ENCODE measurements at regions not wholly inside any gene's neighbourhood (a gene's known extent, or its start where the extent isn't known, plus 50 kb on each side); places are given as distances from the start of the nearest gene placed in this dataset.

DNA sequence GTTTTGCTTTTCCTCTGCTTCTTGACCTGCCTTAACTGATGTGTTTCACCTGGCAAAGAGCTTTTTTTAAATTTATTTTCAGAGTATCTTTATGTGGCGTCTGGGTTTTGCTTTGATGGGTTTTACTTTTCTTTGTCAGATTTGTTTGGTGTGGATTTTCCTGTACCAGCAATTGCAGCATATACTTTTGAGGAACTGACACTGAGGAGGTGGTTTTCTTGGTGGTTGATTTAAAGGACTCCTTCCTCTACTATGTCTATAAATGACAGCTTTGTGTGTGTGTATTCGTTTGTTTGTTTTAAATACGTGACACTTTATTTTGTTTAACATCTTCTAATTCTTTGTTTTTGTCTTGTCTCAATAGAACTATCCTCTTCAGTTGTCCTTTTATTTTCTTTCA lies 1071.9 kb upstream of the ARRDC3 start:
- Mint-ChIP-seq H3K36me3 (no peaks in the 10 kb centered on the region), H3K9me3 (no peaks in the 10 kb centered on the region), H3K27ac (no peak overlapping the region), H3K4me3 (no peak overlapping the region), H3K27me3 (no peaks in the 10 kb centered on the region), H3K4me1 (no peaks in the 10 kb centered on the region)
- DNase-seq: no peak

DNA sequence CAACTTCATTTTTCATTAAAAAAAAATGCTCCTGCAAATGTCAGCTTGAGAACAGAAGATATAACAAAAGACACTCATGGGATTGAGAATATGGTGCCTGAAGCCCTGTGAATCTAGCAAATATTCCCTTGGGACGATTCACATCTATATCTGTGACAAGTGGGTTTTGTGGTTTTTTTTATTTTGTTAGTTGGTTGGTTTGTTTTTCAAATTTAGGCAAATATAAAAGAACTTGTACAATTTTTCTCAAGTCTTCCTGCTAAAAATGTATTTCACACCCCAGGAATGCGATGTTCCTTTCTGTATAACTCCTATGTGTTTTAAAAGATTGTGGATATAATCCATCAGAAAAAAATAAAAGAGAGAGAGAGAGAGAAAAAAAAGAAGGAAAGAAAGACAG lies 1061.8 kb upstream of the ARRDC3 start:
- Mint-ChIP-seq H3K4me3 (no peak overlapping the region), H3K4me1 (no peaks in the 10 kb centered on the region), H3K27ac (no peak overlapping the region), H3K9me3 (no peaks in the 10 kb centered on the region), H3K36me3 (no peaks in the 10 kb centered on the region), H3K27me3 (no peaks in the 10 kb centered on the region)
- no peak for DNase-seq

DNA sequence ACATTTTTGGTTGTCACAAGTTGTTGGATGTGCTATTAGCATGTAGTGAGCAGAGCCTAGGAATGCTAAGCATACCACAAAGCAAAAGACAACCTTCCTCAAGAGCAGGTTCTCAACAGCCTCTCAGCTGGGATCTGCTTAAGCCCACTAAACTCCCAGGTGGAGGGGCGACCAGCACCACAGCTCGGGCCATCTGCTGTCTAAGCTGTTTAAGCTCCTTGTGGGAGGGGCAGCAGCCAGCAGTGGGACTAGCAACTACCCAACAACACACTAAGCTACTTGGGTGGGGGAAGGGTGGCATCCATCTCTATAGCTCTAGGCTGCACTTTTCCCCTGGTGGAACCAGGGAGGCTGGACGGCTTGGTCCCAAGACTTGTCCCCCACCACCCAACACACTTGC lies 1052.7 kb upstream of the ARRDC3 start:
- H3K27ac Mint-ChIP-seq: no peak overlapping the region
- H3K36me3 Mint-ChIP-seq: no peaks in the 10 kb centered on the region
- H3K4me1 Mint-ChIP-seq: no peaks in the 10 kb centered on the region
- H3K4me3 Mint-ChIP-seq: no peak overlapping the region
- no peaks in the 10 kb centered on the region for H3K27me3 Mint-ChIP-seq
- H3K9me3 Mint-ChIP-seq: peaks cover 8% of the 10 kb centered on the region
- DNase-seq: no peak

DNA sequence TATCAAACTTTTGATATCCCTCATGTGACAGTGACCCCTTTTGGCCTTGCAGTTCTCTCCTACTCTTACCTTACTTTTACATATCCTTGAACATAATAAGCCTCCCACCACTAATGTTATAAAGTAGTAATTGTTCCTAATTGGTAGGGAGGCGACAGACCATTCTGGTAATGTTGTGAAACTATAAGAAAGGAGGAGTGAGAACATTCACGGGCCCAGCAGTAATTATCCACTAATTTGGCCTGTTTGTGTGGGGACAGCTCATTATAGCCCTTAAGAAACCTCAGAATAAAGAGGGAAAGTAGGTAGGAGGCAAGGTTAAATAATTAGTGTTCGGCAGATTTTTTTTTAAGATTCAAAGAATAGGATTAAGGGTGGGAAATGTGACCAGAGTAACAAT lies 1046.5 kb upstream of the ARRDC3 start:
- Mint-ChIP-seq H3K4me1 (no peaks in the 10 kb centered on the region), H3K36me3 (no peaks in the 10 kb centered on the region), H3K27me3 (no peaks in the 10 kb centered on the region), H3K4me3 (no peak overlapping the region), H3K9me3 (no peaks in the 10 kb centered on the region), H3K27ac (no peak overlapping the region)
- DNase-seq: no peak

DNA sequence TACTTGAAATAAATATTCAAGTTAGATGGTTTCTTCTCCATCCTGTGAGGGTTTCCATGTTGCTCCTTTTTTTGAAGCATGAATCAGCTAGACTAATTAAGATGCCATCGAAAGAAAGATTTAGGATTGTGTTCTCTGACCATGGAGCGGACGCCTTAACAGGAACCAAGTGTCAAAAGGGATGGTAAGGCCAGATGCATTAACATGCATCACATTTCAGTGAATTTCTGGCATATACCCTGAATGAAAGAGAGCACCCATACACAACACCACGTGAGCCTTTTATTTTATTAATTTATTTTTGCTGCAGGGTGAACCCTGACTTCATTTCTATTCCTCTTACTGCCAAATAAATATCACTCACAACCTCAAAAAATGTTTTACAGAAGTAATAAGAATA lies 1045.3 kb upstream of the ARRDC3 start:
- no peak for DNase-seq
- H3K4me3 Mint-ChIP-seq: no peak overlapping the region
- H3K9me3 Mint-ChIP-seq: peaks cover under 1% of the 10 kb centered on the region
- H3K27me3 Mint-ChIP-seq: no peaks in the 10 kb centered on the region
- H3K27ac Mint-ChIP-seq: no peak overlapping the region
- no peaks in the 10 kb centered on the region for H3K36me3 Mint-ChIP-seq
- no peaks in the 10 kb centered on the region for H3K4me1 Mint-ChIP-seq

DNA sequence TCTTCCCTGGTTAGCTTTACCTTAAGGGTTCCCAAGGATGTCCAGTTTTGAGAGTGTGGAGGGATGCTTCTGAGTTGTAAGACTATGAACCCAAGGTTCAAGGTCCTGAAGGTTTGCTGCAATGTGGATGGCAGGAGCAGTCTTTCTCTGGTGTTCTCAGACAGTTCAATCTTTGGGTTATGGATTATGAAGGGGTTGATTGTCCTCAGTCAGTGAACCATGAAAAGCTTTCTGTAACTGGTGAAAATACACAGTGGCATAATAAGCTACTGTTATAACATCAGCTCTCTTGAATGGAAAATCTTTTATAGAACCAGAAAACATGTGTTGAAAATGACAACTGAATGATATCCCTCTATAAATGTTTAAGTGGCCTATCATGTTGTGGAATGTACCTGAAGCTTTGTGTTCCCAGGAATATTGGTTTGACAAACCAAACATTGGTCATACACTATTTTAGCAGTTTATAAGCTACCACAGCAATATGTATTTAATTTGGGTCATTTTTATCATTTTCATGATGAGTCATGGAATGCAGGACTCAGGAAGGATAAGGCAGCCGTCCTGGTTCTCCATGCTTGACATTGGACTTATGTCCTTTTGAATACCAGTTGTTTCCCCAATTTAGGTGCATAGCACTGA lies 1041.8 kb upstream of the ARRDC3 start:
- Mint-ChIP-seq H3K4me3 (no peak overlapping the region), H3K36me3 (no peaks in the 10 kb centered on the region), H3K9me3 (peaks cover 6% of the 10 kb centered on the region), H3K27me3 (no peaks in the 10 kb centered on the region), H3K4me1 (no peaks in the 10 kb centered on the region), H3K27ac (no peak overlapping the region)
- no peak for DNase-seq

DNA sequence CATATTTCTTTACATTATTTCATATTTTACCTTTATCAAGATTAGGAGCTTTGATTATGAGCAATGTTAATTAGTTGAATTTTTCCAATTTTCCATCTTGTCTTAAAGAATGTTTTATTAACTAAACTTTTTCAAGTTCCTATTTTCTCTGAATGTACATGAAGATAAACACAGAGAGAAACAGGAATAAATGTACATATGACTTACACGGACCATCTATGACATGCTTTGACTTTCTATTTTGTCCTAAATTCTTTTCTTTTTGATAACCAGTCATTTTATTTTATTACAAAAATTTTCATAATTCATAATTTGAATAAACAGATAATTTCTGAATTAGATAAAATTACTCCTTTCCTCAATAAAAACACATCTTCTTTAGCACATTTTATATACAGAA lies 1038.8 kb upstream of the ARRDC3 start:
- Mint-ChIP-seq H3K27me3 (no peaks in the 10 kb centered on the region), H3K4me1 (no peaks in the 10 kb centered on the region), H3K9me3 (peaks cover 8% of the 10 kb centered on the region), H3K4me3 (no peak overlapping the region), H3K27ac (no peak overlapping the region), H3K36me3 (no peaks in the 10 kb centered on the region)
- DNase-seq: no peak

DNA sequence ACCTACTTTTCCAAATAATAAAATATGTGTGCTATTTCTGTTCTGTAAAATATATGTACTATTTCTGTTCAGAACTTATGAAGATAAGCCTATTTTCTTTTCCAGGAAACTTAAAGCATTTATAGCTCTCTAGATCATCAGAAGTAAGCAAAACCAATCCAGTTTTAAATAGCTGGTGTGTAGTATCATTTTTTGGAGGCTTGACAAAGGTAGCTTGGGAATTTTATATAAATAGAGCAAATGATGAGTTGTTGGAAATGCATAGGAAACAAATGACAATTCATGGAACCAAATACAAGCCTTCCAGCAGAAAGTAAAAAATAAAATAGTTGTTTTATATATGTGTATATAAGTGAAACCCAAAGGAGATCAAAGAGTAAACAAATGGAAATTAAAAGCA lies 1038.1 kb upstream of the ARRDC3 start:
- no peak for DNase-seq
- Mint-ChIP-seq H3K4me1 (no peaks in the 10 kb centered on the region), H3K9me3 (peaks cover 8% of the 10 kb centered on the region), H3K27me3 (no peaks in the 10 kb centered on the region), H3K4me3 (no peak overlapping the region), H3K36me3 (no peaks in the 10 kb centered on the region), H3K27ac (no peak overlapping the region)

DNA sequence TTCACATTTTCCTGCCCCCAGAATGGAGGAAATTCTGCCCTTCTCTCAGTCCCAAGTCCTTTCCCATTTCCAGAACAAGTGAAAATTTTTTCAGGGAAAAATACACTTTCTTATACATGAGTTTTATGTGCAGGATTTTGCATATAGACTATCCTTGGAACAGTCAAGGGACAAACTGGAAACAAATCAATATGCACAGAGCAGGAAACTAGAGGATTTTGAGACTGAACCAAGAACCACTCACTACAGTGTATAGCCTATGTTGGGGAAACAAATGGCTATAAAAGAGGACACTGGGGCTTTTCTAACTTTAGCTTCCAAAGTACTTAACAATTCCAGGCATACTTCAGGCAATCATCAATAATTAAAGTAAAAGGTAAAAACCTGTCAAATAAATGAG lies 1036.1 kb upstream of the ARRDC3 start:
- Mint-ChIP-seq H3K27me3 (no peaks in the 10 kb centered on the region), H3K4me3 (no peak overlapping the region), H3K36me3 (no peaks in the 10 kb centered on the region), H3K27ac (no peak overlapping the region), H3K4me1 (no peaks in the 10 kb centered on the region), H3K9me3 (peaks cover 8% of the 10 kb centered on the region)
- DNase-seq: no peak

DNA sequence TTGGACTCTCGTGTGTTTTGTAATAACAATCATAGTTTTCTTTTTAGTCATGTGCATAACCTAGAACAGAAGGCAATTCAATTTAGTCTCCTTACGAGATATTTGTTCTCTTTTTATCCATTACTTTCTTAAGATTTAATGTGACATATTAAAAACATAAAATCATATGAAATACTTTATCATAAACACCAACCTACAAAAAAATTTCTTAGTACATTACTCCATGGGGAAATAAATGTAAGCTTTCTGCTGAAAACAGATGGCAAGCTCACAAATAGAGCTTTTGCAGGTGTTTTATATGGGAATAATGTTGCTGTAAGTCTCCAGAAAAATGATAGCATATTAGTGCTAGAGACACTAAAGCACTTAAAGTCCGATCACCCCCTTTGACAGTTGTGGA lies 1035.2 kb upstream of the ARRDC3 start:
- H3K9me3 Mint-ChIP-seq: peaks cover 7% of the 10 kb centered on the region
- no peak for DNase-seq
- no peaks in the 10 kb centered on the region for H3K4me1 Mint-ChIP-seq
- no peak overlapping the region for H3K27ac Mint-ChIP-seq
- H3K4me3 Mint-ChIP-seq: no peak overlapping the region
- H3K36me3 Mint-ChIP-seq: no peaks in the 10 kb centered on the region
- no peaks in the 10 kb centered on the region for H3K27me3 Mint-ChIP-seq

DNA sequence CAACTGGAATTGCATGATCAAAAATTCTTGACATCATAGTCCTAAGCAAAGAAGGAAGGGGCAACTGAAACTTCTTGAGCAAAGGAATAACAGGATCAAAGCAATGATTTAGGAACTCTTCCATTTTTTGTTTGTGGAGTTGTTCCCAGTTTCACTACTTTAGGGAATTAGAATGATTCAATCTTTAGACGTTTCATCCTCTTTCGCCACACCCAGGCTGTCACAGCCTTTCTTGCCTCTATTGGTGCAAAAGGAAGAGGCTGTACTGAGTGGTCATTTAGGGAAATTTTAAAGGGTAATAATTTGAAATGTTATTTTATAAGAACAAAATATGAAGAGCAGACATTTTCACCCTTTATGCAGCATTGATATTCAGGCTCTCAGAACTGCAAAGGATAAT lies 1026.0 kb upstream of the ARRDC3 start:
- Mint-ChIP-seq H3K4me1 (no peaks in the 10 kb centered on the region), H3K27ac (no peak overlapping the region), H3K9me3 (no peaks in the 10 kb centered on the region), H3K4me3 (no peak overlapping the region), H3K36me3 (no peaks in the 10 kb centered on the region), H3K27me3 (no peaks in the 10 kb centered on the region)
- DNase-seq: no peak

DNA sequence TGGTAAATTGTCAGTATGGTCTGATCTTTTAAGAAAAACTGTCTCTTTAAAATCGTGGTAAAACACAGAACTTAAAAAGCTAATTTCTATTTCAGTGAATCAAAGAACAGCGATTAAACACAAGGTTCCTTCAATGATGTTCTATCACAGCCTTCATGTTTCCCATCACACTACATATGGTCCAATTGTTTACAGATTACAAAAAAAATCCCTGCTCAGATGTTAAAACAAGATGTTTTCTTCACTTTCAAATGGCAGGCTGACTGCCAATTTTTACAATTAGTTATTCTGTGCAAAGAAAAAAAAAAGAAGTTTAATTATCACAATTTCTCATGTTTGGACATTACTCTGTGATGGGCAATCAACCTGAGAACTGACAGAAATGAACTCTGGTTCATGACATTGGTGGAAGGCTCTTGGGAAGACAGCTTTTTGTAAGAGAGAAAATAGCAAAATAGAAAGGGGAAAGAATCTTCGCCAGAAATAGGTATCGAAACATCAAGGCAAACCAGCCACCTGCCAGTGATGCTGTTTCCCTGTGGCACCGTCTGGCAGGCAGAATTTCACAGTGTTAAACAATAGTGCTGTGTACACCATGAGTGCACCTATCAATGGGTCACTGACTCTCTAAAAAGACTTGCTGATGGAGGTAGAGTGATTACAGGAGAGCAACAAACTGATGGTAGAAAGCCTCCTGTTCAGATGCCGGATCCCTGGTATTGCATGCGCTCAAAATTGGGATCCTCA lies 1020.0 kb upstream of the ARRDC3 start:
- H3K4me3 Mint-ChIP-seq: no peak overlapping the region
- H3K27me3 Mint-ChIP-seq: no peaks in the 10 kb centered on the region
- H3K9me3 Mint-ChIP-seq: no peaks in the 10 kb centered on the region
- DNase-seq: no peak
- H3K27ac Mint-ChIP-seq: no peak overlapping the region
- H3K36me3 Mint-ChIP-seq: no peaks in the 10 kb centered on the region
- no peaks in the 10 kb centered on the region for H3K4me1 Mint-ChIP-seq

DNA sequence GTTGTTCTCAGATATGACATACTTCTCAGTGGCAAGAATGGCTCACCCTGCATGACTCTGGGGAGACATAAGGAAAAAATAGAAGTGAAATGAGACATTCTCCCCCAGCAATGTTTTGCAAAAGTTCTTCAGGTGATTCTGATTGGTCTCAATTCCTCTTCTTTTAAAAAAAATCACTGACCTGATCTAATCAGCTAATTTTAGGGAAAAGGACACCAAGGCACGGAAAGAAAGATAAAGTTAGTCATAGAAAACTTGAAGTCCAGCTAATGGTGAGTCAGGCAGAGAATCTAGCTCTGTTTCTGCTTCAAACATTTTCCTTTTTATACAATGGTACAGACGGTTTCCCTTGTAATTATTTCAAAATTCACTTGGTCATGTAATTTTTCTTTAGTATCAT lies 1018.9 kb upstream of the ARRDC3 start:
- H3K36me3 Mint-ChIP-seq: no peaks in the 10 kb centered on the region
- H3K27me3 Mint-ChIP-seq: no peaks in the 10 kb centered on the region
- H3K4me1 Mint-ChIP-seq: no peaks in the 10 kb centered on the region
- no peak overlapping the region for H3K4me3 Mint-ChIP-seq
- no peak for DNase-seq
- no peak overlapping the region for H3K27ac Mint-ChIP-seq
- H3K9me3 Mint-ChIP-seq: no peaks in the 10 kb centered on the region

DNA sequence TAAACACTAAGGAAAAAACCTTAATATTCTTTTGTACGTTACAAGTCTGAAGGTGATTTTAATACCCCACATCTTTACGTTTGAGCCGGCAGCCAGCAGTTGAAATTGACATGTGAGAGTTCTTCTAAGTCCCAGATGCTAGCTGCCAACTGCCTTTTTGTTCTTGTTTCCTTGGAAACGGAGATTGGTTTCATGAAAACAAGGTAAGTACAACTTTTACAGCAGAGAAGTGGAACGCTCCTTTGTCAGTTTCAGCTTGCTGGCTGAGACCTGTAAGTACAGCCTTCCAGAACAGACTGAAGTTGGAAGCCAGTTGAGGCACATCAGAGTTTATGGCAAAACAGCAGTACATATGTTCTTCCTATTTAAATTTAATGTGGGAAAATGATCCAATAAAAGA lies 1018.4 kb upstream of the ARRDC3 start:
- no peak for DNase-seq
- Mint-ChIP-seq H3K36me3 (no peaks in the 10 kb centered on the region), H3K4me1 (no peaks in the 10 kb centered on the region), H3K27me3 (no peaks in the 10 kb centered on the region), H3K4me3 (no peak overlapping the region), H3K27ac (no peak overlapping the region), H3K9me3 (no peaks in the 10 kb centered on the region)

DNA sequence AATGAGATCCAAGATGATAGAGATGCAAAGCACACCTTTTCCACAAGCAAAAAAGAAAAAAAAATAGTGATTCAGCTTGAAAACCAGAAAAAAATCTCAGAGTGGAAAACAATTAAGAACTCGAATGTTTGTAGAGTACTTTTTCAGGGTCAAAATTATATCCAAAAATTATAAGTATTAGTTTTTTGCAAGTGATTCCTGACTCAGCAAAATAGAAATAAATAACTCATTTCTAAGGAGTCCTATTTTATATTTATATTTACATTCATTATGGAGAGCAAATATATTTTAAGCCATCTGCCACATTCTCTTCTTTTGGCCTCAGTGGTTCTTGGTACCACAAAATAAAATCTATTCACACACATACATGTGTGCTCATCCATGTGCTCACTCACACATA lies 1011.8 kb upstream of the ARRDC3 start:
- no peak for DNase-seq
- no peaks in the 10 kb centered on the region for H3K27me3 Mint-ChIP-seq
- no peaks in the 10 kb centered on the region for H3K4me1 Mint-ChIP-seq
- no peaks in the 10 kb centered on the region for H3K9me3 Mint-ChIP-seq
- H3K4me3 Mint-ChIP-seq: no peak overlapping the region
- H3K36me3 Mint-ChIP-seq: no peaks in the 10 kb centered on the region
- H3K27ac Mint-ChIP-seq: no peak overlapping the region

DNA sequence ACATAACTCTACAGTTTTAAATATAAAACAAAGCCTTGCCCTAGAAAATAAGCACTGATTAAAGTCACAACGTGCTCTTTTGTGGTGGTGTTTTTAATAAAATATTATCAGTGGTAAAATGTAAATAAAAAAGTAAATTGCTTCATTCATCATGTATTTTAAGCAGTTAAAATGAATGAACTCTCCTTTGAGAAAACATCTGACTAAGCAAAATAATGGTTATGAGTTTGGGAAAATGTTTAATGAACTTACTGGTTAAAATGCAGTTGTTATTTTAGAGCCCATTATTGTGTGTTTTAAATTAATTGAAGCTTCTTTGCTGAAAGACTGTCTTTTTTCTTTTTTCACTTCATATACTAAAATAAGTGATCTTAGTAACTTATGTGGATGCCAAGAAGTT lies 1007.5 kb upstream of the ARRDC3 start:
- H3K4me3 Mint-ChIP-seq: no peak overlapping the region
- DNase-seq: no peak
- H3K27me3 Mint-ChIP-seq: no peaks in the 10 kb centered on the region
- H3K9me3 Mint-ChIP-seq: no peaks in the 10 kb centered on the region
- H3K4me1 Mint-ChIP-seq: no peaks in the 10 kb centered on the region
- no peaks in the 10 kb centered on the region for H3K36me3 Mint-ChIP-seq
- no peak overlapping the region for H3K27ac Mint-ChIP-seq

Data from activated naive CD8-positive, alpha-beta T cell treated with anti-CD3 and anti-CD28 coated beads for 36 hours (primary cell).